SK-N-SH treated with all-trans-retinoic acid at 6 μM for 48 hours (cell line): ENCODE measurements at regions not wholly inside any gene's neighbourhood (a gene's known extent, or its start where the extent isn't known, plus 50 kb on each side); places are given as distances from the start of the nearest gene placed in this dataset.

Experiments
- ARNTL ChIP-seq: fragments of 450-650 bp; formaldehyde crosslinking; IDR thresholded peaks from 2 replicates; pipeline ENCODE4 v1.5.0; 2020; ENCODE audit warnings: low read depth, mild to moderate bottlenecking, moderate library complexity, borderline replicate concordance
- CSRNP3 ChIP-seq: fragments of 250-450 bp; sonication (Bioruptor Pico); IDR thresholded peaks from 2 replicates; pipeline ENCODE4 v1.5.1; 2021; ENCODE audit warnings: mild to moderate bottlenecking, moderate library complexity
- GLIS3 ChIP-seq: fragments of 250-450 bp; sonication (Bioruptor Pico); IDR thresholded peaks from 2 replicates; pipeline ENCODE4 v1.5.0; 2020; ENCODE audit warnings: mild to moderate bottlenecking, moderate library complexity
- ISL1 ChIP-seq: fragments of 250-450 bp; sonication (Bioruptor Pico); IDR thresholded peaks from 2 replicates; pipeline ENCODE4 v2.1.2; 2022; ENCODE audit warnings: mild to moderate bottlenecking, moderate library complexity
- OSR1 ChIP-seq: fragments of 250-450 bp; sonication (Bioruptor Pico); IDR thresholded peaks from 2 replicates; pipeline ENCODE4 v1.8.0; 2022; ENCODE audit warnings: moderate library complexity, mild to moderate bottlenecking, inconsistent platforms
- POU6F1 ChIP-seq: fragments of 250-450 bp; sonication (Bioruptor Pico); IDR thresholded peaks from 2 replicates; pipeline ENCODE4 v1.8.0; 2021; ENCODE audit warnings: low read depth, mild to moderate bottlenecking, moderate library complexity, borderline replicate concordance
- PPARA ChIP-seq: fragments of 250-450 bp; sonication (Bioruptor Pico); IDR thresholded peaks from 2 replicates; pipeline ENCODE4 v1.5.0; 2020; ENCODE audit warnings: mild to moderate bottlenecking, borderline replicate concordance
- RARB ChIP-seq: fragments of 250-450 bp; sonication (Bioruptor Pico); IDR thresholded peaks from 2 replicates; pipeline ENCODE4 v1.8.0; 2021; ENCODE audit warnings: mild to moderate bottlenecking, moderate library complexity
- TCF4 ChIP-seq: fragments of 250-450 bp; sonication (Bioruptor Pico); IDR thresholded peaks from 2 replicates; pipeline ENCODE4 v1.8.0; 2021; ENCODE audit warnings: mild to moderate bottlenecking, moderate library complexity, borderline replicate concordance
- ZNF8 ChIP-seq: fragments of 450-650 bp; formaldehyde crosslinking; IDR thresholded peaks from 2 replicates; pipeline ENCODE4 v1.5.0; 2020; ENCODE audit warnings: mild to moderate bottlenecking, moderate library complexity
- TF ChIP-seq, protein P1 (sequence below): fragments of 250-450 bp; sonication (Bioruptor Pico); IDR thresholded peaks from 2 replicates; pipeline ENCODE4 v1.5.1; 2020; ENCODE audit warnings: low read depth, mild to moderate bottlenecking, moderate library complexity
- TF ChIP-seq, protein P2 (sequence below): fragments of 250-450 bp; sonication (Bioruptor Pico); IDR thresholded peaks from 2 replicates; pipeline ENCODE4 v1.8.0; 2020; ENCODE audit warnings: mild to moderate bottlenecking, moderate library complexity, borderline replicate concordance

DNA sequence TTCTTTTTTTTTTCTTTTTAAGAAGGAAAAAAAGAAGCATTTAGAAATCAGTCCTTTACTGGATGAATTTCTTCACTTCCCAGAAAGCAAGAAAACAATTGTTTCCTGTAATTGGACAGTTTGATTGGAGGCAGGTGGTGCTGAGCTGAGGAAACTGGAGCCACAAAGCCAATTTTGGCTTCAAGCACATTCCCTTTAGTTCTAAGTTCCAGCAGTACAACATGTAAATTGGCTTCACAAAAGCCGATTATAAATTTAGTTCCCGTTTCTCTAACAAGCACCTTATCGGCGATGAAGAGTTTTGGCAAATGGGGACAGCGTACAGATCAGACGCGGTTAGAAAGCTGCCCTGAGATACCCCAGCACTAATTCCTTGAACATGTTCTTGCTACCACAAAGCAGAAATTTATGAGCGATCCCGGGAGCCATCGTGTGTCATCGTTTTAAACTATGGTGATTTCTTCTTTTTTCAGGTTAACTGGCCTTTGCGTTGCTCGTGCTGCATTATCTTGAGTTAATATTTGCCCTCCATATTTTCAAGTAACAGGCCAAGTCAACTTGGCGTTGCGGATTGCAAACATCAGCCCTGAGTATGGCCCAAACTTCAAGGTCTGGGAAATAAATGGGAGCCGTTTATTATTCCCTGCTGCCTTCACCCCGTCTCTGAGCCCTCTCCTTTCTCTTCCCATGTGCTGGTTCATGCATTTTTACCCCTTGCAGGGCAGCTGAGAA, 190.4 kb upstream of the ID2 start:
- TF ChIP-seq, protein P1, sequence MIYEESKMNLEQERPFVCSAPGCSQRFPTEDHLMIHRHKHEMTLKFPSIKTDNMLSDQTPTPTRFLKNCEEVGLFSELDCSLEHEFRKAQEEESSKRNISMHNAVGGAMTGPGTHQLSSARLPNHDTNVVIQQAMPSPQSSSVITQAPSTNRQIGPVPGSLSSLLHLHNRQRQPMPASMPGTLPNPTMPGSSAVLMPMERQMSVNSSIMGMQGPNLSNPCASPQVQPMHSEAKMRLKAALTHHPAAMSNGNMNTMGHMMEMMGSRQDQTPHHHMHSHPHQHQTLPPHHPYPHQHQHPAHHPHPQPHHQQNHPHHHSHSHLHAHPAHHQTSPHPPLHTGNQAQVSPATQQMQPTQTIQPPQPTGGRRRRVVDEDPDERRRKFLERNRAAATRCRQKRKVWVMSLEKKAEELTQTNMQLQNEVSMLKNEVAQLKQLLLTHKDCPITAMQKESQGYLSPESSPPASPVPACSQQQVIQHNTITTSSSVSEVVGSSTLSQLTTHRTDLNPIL = no peak
- TF ChIP-seq TCF4 (CRISPR knock-in tag) = no peak
- no peak for TF ChIP-seq OSR1
- no peak for TF ChIP-seq GLIS3 (CRISPR knock-in tag)
- no peak for TF ChIP-seq CSRNP3 (CRISPR knock-in tag)
- TF ChIP-seq, protein P2, sequence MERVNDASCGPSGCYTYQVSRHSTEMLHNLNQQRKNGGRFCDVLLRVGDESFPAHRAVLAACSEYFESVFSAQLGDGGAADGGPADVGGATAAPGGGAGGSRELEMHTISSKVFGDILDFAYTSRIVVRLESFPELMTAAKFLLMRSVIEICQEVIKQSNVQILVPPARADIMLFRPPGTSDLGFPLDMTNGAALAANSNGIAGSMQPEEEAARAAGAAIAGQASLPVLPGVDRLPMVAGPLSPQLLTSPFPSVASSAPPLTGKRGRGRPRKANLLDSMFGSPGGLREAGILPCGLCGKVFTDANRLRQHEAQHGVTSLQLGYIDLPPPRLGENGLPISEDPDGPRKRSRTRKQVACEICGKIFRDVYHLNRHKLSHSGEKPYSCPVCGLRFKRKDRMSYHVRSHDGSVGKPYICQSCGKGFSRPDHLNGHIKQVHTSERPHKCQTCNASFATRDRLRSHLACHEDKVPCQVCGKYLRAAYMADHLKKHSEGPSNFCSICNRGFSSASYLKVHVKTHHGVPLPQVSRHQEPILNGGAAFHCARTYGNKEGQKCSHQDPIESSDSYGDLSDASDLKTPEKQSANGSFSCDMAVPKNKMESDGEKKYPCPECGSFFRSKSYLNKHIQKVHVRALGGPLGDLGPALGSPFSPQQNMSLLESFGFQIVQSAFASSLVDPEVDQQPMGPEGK (CRISPR knock-in tag) = no peak
- no peak for TF ChIP-seq PPARA
- TF ChIP-seq ZNF8 (CRISPR knock-in tag) = no peak
- TF ChIP-seq ISL1 (CRISPR knock-in tag) = no peak
- TF ChIP-seq ARNTL (CRISPR knock-in tag) = no peak
- TF ChIP-seq RARB (CRISPR knock-in tag) = no peak
- TF ChIP-seq POU6F1 (CRISPR knock-in tag) = no peak
